Astrocyte (in vitro differentiated cells and primary cell): ENCODE measurements at regions not wholly inside any gene's neighbourhood (a gene's known extent, or its start where the extent isn't known, plus 50 kb on each side); places are given as distances from the start of the nearest gene placed in this dataset.

Source experiments
- EZH2 ChIP-seq: IDR thresholded peaks from 2 replicates; pipeline ENCODE4 v1.6.1; 2012; ENCODE audit warnings: mild to moderate bottlenecking, low read length, inconsistent platforms; ENCODE audit not compliant: insufficient read depth
- TF ChIP-seq, protein P1 (sequence below): IDR thresholded peaks from 2 replicates; pipeline ENCODE4 v1.5.1; 2011; ENCODE audit warnings: low read depth, mild to moderate bottlenecking, inconsistent platforms, low read length, moderate library complexity; ENCODE audit not compliant: insufficient read depth

DNA sequence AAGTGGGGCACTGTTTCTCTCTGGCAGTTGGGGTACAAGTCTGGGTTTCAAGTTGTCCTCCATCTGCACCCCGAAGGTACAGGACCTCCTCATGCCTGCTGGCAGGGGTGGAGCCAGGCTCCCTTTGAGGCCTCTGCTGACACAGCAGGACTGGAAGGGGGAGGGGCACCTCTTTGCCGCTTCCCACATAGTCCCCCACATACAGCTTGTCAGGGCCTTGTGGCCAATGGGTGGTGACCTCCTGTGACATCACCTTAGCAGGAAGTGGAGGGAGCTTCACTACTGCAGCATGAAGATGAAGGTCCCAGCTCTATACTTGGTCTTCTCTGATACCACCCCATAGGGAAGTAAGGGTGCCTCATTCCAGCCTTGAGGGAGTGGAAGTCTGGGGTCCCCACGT is 167.8 kb downstream of the RAMP3 start:
- TF ChIP-seq, protein P1, sequence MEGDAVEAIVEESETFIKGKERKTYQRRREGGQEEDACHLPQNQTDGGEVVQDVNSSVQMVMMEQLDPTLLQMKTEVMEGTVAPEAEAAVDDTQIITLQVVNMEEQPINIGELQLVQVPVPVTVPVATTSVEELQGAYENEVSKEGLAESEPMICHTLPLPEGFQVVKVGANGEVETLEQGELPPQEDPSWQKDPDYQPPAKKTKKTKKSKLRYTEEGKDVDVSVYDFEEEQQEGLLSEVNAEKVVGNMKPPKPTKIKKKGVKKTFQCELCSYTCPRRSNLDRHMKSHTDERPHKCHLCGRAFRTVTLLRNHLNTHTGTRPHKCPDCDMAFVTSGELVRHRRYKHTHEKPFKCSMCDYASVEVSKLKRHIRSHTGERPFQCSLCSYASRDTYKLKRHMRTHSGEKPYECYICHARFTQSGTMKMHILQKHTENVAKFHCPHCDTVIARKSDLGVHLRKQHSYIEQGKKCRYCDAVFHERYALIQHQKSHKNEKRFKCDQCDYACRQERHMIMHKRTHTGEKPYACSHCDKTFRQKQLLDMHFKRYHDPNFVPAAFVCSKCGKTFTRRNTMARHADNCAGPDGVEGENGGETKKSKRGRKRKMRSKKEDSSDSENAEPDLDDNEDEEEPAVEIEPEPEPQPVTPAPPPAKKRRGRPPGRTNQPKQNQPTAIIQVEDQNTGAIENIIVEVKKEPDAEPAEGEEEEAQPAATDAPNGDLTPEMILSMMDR = no peak
- TF ChIP-seq EZH2 = no peak
